ENCODE measurements at regions not wholly inside any gene's neighbourhood (a gene's known extent, or its start where the extent isn't known, plus 50 kb on each side); places are given as distances from the start of the nearest gene placed in this dataset.

DNA sequence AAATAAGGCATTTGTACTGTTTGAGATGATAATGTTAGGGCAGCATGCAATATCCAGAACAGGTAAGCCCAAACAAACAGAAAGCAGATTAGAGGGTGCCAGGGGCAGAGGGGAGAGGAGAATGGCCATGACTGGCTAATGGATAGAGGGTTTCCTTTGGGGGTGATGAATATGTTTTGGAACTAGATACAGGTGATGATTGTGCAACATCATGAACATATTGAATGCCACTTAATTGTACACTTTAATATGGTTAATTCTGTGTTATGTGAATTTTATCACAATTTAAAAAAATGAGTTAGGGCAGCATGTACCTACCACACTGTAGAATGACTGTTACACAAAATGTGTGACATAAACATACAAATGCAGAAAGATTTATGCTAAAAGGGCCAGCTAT, 255.5 kb upstream of the FN1 start:
- TF ChIP-seq, protein P1, sequence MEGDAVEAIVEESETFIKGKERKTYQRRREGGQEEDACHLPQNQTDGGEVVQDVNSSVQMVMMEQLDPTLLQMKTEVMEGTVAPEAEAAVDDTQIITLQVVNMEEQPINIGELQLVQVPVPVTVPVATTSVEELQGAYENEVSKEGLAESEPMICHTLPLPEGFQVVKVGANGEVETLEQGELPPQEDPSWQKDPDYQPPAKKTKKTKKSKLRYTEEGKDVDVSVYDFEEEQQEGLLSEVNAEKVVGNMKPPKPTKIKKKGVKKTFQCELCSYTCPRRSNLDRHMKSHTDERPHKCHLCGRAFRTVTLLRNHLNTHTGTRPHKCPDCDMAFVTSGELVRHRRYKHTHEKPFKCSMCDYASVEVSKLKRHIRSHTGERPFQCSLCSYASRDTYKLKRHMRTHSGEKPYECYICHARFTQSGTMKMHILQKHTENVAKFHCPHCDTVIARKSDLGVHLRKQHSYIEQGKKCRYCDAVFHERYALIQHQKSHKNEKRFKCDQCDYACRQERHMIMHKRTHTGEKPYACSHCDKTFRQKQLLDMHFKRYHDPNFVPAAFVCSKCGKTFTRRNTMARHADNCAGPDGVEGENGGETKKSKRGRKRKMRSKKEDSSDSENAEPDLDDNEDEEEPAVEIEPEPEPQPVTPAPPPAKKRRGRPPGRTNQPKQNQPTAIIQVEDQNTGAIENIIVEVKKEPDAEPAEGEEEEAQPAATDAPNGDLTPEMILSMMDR (IDR thresholded peaks at IDR 0.05; ENCODE audit: control insufficient read depth, extremely low read depth, insufficient read depth) = no peak
- H3K4me3 ChIP-seq (ENCODE audit: low read depth, low read length) = no peak overlapping the region
- DNase-seq (ENCODE audit: low read depth) = no peak

DNA sequence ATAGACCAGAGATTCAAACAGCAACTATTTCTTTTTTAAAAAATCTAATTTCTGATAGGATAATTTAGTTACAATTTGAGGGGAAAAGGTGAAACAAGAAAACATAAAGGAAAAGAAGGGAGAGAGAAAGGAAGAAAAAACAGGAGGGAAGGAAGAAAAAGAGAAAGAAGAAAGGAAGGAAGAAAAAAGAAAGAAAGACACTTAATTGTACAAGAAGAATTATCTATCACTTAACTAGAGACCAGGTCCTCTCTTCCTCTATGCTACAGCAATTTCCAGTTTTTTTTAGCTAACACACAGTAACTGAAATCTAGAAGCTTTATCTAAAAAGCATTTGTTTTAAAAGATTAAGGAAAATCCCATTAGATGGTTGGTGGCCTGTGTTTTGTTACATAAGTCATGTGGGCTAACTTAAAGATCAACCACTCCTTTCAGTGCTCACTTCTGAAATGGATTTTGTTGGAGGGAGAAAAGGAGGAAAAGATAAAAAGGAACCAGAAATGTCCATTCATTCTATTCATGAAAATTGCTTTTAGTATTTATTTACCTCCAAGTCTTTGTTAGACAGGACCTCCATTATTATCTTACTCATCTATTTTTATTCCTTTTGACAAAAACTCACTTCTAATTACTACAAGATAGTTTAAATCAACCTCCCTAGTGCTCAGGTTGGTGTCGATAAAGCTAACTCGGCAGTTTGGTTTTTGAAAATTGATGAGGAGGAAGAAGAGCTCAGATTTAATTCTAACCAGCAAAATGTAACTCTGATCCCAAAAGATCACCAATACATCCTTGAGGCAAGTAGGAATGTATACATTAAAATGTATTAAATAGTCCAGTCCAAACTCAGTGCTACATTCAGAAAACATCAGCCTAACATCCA, 251.5 kb upstream of the FN1 start:
- no peak overlapping the region for H3K4me3 ChIP-seq (ENCODE audit: low read depth, low read length)
- no peak for DNase-seq (ENCODE audit: low read depth)
- TF ChIP-seq, protein P1 (IDR thresholded peaks at IDR 0.05; ENCODE audit: control insufficient read depth, extremely low read depth, insufficient read depth) = no peak

DNA sequence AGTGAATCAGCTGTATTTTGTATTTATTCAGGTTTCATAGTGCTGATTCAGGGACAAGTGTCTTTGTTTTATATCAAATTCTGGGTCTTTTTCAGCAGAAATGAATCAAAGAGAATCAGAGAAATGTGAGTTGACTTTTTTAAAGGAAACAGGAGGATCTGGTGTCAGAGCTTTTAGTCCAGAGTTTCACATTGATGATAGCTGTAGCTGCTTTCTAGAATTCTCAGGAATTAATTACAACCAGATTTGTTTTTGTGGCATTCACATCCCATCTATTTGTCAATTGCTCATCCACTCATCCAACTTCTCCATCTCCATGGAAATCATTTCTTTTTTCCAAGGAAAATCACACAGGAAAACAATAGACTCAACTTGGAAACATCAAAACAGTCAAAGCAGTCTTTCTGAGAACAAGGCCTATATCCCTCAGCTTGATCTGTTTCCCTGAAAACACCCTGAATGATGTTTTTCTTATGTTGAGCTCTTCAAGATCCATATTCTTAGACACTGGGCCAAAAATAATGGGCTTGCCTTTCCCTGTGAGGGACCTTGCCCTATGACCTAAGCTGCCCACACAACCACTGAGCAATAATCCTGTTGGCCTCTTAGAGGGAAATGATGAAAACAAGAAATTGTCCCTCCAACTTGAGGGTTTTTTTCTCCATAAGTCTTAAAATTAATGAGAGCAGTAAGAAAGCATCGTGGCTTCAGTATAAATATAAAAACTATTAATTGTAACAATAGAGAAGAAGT, 249.5 kb upstream of the FN1 start:
- DNase-seq (ENCODE audit: low read depth) = no peak
- TF ChIP-seq, protein P1 (IDR thresholded peaks at IDR 0.05; ENCODE audit: control insufficient read depth, extremely low read depth, insufficient read depth) = no peak

DNA sequence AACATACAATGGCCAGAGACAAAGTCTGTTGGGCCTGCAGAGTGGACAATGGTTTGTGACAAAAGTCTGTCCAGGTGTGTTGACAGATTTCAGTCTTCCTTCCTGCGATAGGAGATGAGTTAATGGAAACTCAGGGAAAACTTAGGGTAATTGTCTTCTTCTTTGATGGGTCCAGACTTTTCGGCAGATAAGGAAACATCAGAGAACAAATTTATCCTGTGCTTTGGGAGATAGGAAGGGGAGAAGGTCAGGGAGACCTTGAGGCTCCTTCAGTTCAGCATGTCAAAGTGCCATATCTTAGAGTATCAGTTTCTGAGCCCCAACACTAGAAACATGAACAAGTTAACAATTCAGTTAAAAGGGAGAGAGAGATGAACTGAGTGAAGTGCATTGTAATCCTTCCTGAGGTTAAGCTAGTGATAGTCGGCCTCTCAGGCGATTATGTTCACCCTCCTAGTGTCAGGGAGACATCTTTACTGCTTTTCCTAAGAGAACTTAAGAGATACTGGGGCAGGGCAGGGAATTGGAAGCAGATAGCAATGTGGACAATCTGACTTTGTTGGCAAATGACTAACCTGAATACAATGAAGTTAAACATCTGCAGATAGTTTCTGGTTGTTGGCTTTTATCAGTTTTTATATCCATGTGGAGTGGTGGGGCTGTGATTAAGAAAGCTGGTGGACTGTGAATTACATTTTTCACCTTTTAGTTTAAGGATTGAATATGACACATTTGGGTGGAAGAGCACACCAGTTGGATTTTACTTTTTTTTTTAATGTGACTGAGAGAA, 248.8 kb upstream of the FN1 start:
- TF ChIP-seq, protein P1 (IDR thresholded peaks at IDR 0.05; ENCODE audit: control insufficient read depth, extremely low read depth, insufficient read depth) = no peak
- DNase-seq (ENCODE audit: low read depth) = no peak
- no peak overlapping the region for H3K4me3 ChIP-seq (ENCODE audit: low read depth, low read length)

More for the DNA sequence above, 249.5 kb upstream of the FN1 start:
- H3K4me3 ChIP-seq (ENCODE audit: low read depth, low read length) = no peak overlapping the region

DNA sequence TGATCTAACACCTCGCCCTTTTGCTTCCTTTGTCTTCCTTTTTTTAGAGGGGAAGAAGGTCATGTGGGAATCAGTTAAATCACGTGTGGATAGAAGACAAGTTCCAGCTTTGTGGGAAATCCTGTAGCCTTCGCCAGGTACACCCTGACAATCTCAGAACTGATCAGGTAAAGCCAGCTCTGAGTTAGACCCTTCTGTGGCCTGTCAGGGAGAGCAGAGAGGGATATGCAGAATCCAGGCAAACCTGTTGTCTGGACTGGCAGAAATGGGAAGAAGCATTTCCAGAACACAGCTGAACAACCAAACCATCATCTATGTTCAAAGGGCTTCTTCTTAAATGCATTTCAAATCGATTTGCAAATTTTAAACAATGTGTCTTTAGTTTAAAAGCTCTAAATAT, 247.4 kb upstream of the FN1 start:
- DNase-seq (ENCODE audit: low read depth) = no peak
- no peak overlapping the region for H3K4me3 ChIP-seq (ENCODE audit: low read depth, low read length)
- TF ChIP-seq, protein P1 (IDR thresholded peaks at IDR 0.05; ENCODE audit: control insufficient read depth, extremely low read depth, insufficient read depth) = no peak

DNA sequence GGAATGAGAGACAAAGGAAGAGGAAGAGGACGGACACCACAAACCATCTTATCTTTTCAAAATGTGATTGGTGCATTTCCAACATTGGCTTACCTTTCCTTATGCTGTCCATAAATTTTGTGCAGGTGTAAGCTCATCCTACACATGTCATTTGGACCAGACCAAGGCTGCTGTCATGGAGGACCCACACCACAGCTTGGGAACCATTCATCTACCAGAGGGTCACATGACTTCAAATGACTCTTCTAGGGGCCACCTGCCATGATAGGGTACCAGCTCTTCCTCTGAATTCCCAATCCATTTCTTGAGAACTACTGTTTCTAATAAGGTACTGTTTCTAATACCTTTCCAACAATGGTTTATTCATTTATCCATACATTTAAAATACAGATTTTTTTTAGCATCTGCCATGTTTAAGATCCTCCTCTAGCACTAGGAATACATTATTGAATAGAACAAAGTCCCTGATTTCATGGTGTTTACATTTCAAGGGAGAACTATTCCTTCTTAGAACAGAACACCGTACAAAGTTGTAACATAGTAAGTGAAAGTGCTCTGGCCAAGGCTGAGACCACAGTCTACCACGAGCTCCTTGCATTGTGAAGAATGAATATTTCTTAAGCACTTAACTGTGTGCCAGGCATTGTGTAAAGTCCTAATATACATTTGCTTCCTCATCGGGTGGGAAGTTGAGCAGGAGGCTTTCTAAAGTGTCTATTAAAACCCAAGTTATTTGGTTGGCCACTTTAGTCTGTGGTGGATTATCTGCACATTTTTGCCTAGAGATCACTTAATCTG, 246.1 kb upstream of the FN1 start:
- no peak for DNase-seq (ENCODE audit: low read depth)
- H3K4me3 ChIP-seq (ENCODE audit: low read depth, low read length) = no peak overlapping the region
- TF ChIP-seq, protein P1 (IDR thresholded peaks at IDR 0.05; ENCODE audit: control insufficient read depth, extremely low read depth, insufficient read depth) = no peak
